ENCODE measurements at regions not wholly inside any gene's neighbourhood (a gene's known extent, or its start where the extent isn't known, plus 50 kb on each side); places are given as distances from the start of the nearest gene placed in this dataset.

DNA sequence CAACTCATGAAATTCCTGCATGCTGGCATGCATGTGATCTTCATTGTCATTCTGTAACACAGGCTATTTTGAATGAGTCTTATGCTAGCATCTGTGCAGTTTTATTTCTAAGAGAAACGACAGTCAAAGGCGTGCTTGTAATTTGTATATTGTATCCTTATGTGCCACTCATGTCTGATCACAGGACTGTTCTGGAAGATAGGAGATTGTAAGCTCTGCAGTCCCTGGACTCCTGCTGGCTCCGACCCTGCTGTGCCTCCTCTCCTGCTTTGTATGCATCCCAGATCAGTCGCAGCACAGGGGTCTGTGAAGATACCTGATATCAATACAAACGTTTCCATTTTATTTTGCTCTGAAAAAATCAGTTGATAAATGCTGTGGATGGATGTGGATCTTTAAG is 653.1 kb downstream of the LIG4 start:
- intact Hi-C loops (cut with DNase I): no loop called here
- whole genome bisulfite sequencing, 4 donors: 34 to 42% (median 37%) methylated on average over 5 of the region's 5 CpGs
- no peak for ATAC-seq

GRCh38 chr13:107554460-107554859 is 660.9 kb downstream of the LIG4 start:
- H3K4me1 ChIP-seq: no peaks in the 10 kb centered on the region
- ATAC-seq: no peak
- H3K27me3 ChIP-seq: no peaks in the 10 kb centered on the region
- WGBS, 4 donors: 63 to 76% (median 69%) methylated on average over 5 of the region's 5 CpGs
- no peak for TF ChIP-seq POLR2A (IDR thresholded peaks at IDR 0.05)
- TF ChIP-seq, protein P1, sequence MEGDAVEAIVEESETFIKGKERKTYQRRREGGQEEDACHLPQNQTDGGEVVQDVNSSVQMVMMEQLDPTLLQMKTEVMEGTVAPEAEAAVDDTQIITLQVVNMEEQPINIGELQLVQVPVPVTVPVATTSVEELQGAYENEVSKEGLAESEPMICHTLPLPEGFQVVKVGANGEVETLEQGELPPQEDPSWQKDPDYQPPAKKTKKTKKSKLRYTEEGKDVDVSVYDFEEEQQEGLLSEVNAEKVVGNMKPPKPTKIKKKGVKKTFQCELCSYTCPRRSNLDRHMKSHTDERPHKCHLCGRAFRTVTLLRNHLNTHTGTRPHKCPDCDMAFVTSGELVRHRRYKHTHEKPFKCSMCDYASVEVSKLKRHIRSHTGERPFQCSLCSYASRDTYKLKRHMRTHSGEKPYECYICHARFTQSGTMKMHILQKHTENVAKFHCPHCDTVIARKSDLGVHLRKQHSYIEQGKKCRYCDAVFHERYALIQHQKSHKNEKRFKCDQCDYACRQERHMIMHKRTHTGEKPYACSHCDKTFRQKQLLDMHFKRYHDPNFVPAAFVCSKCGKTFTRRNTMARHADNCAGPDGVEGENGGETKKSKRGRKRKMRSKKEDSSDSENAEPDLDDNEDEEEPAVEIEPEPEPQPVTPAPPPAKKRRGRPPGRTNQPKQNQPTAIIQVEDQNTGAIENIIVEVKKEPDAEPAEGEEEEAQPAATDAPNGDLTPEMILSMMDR (IDR thresholded peaks at IDR 0.05): no peak
- H3K27ac ChIP-seq: no peak overlapping the region
- H3K36me3 ChIP-seq: no peaks in the 10 kb centered on the region
- intact Hi-C loops (cut with DNase I): no loop called here
- H3K9me3 ChIP-seq: no peaks in the 10 kb centered on the region
- no peak overlapping the region for H3K4me3 ChIP-seq
- peak in 1 of 5 donors; percentile 24 for DNase-seq

More for the DNA sequence above, 653.1 kb downstream of the LIG4 start:
- Histone ChIP-seq H3K27me3 (no peaks in the 10 kb centered on the region), H3K27ac (no peak overlapping the region), H3K36me3 (no peaks in the 10 kb centered on the region), H3K4me1 (peaks cover 0 to 7% (median 0%) of the 10 kb centered on the region in 12 donors), H3K4me3 (no peak overlapping the region), H3K9me3 (no peaks in the 10 kb centered on the region)
- no peak for TF ChIP-seq POLR2A (IDR thresholded peaks at IDR 0.05)
- DNase-seq: no peak

GRCh38 chr13:107553838-107554237 is 661.5 kb downstream of the LIG4 start:
- intact Hi-C loops (cut with DNase I): no loop called here
- no peaks in the 10 kb centered on the region for H3K4me1 ChIP-seq
- no peaks in the 10 kb centered on the region for H3K9me3 ChIP-seq
- no peaks in the 10 kb centered on the region for H3K27me3 ChIP-seq
- H3K4me3 ChIP-seq: no peak overlapping the region
- no peak for DNase-seq
- no peak overlapping the region for H3K27ac ChIP-seq
- WGBS, 4 donors: 39 to 55% (median 40%) methylated on average over 7 of the region's 7 CpGs
- TF ChIP-seq, protein P1 (IDR thresholded peaks at IDR 0.05): no peak
- ATAC-seq: no peak
- no peaks in the 10 kb centered on the region for H3K36me3 ChIP-seq

- Histone ChIP-seq H3K9me3 (no peaks in the 10 kb centered on the region), H3K4me1 (no peaks in the 10 kb centered on the region), H3K27me3 (no peaks in the 10 kb centered on the region), H3K36me3 (no peaks in the 10 kb centered on the region), H3K4me3 (no peak overlapping the region), H3K27ac (no peak overlapping the region)
- no peak for DNase-seq
- 59 to 92% (median 78%) methylated on average over 2 of the region's 2 CpGs for WGBS, 4 donors
- ATAC-seq: no peak
- TF ChIP-seq, protein P1 (IDR thresholded peaks at IDR 0.05): no peak
- TF ChIP-seq POLR2A (IDR thresholded peaks at IDR 0.05): no peak
- intact Hi-C loops (cut with DNase I): no loop called here
Measured at GRCh38 chr13:107551521-107551920, 663.8 kb downstream of the LIG4 start.

DNA sequence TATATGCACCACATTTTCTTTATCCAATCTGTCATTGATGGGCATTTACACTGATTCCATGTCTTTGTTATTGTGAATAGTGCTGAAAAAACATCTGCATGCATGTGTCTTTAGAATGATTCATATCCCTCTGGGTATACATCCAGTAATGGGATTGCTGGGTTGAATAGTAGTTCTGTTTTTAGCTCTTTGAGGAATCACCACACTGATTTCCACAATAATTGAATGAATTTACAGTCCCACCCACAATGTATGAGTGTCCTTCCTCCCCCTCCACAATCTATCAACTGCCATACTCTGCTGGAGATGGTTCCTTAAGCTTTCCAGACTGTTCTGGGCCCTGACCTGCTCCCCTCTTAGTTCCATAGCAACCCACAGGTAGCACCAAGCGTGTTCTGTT is 667.0 kb downstream of the LIG4 start:
- WGBS, 4 donors: 72 to 88% (median 79%) methylated on average over 1 of the region's 1 CpG
- no peaks in the 10 kb centered on the region for H3K36me3 ChIP-seq
- no peaks in the 10 kb centered on the region for H3K27me3 ChIP-seq
- no peak for DNase-seq
- H3K4me3 ChIP-seq: no peak overlapping the region
- no peak for ATAC-seq
- intact Hi-C loops (cut with DNase I): no loop called here
- H3K4me1 ChIP-seq: no peaks in the 10 kb centered on the region
- TF ChIP-seq, protein P1 (IDR thresholded peaks at IDR 0.05): no peak
- TF ChIP-seq POLR2A (IDR thresholded peaks at IDR 0.05): no peak
- peaks cover 0 to 8% (median 0%) of the 10 kb centered on the region in 12 donors for H3K9me3 ChIP-seq
- H3K27ac ChIP-seq: no peak overlapping the region
